Hepatocyte (in vitro differentiated cells): ENCODE measurements at regions not wholly inside any gene's neighbourhood (a gene's known extent, or its start where the extent isn't known, plus 50 kb on each side); places are given as distances from the start of the nearest gene placed in this dataset.

ENCODE experiments used
- DNase-seq: peaks from one replicate; pipeline ENCODE4 v3.0.0-alpha.2; 2016; ENCODE audit warnings: low spot score
- H2AFZ ChIP-seq: fragments of 200-600 bp; sonication (generic); 2 replicates; pipeline ENCODE4 v1.6.0; 2016; ENCODE audit warnings: antibody characterized with exemption, mild to moderate bottlenecking
- H3K27ac ChIP-seq: fragments of 200-600 bp; sonication (generic); 2 replicates; pipeline ENCODE4 v1.5.1; 2016; ENCODE audit warnings: mild to moderate bottlenecking
- H3K27me3 ChIP-seq: fragments of 200-600 bp; sonication (generic); 2 replicates; pipeline ENCODE4 v1.6.1; 2016
- H3K36me3 ChIP-seq: fragments of 200-600 bp; sonication (generic); replicated peaks from 2 replicates; pipeline ENCODE4 v1.5.1; 2016; ENCODE audit warnings: low read depth; ENCODE audit not compliant: insufficient read depth
- H3K4me1 ChIP-seq: fragments of 200-600 bp; sonication (generic); 2 replicates; pipeline ENCODE4 v1.5.1; 2016; ENCODE audit warnings: mild to moderate bottlenecking, moderate library complexity; ENCODE audit not compliant: insufficient read depth
- H3K4me2 ChIP-seq: fragments of 200-600 bp; sonication (generic); 2 replicates; pipeline ENCODE4 v1.6.0; 2016
- H3K4me3 ChIP-seq: fragments of 200-600 bp; sonication (generic); 2 replicates; pipeline ENCODE4 v1.5.1; 2016; ENCODE audit warnings: mild to moderate bottlenecking
- H3K79me2 ChIP-seq: fragments of 200-600 bp; sonication (generic); 2 replicates; pipeline ENCODE4 v1.6.0; 2017; ENCODE audit warnings: mild to moderate bottlenecking
- H3K9me2 ChIP-seq: fragments of 200-600 bp; sonication (generic); replicated peaks from 2 replicates; pipeline ENCODE4 v1.6.0; 2017; ENCODE audit warnings: mild to moderate bottlenecking; ENCODE audit not compliant: insufficient read depth
- H3K9me3 ChIP-seq: fragments of 200-600 bp; sonication (generic); 2 replicates; pipeline ENCODE4 v1.5.1; 2016; ENCODE audit warnings: low read depth, mild to moderate bottlenecking
- H4K20me1 ChIP-seq: fragments of 200-600 bp; sonication (generic); 2 replicates; pipeline ENCODE4 v1.6.0; 2016; ENCODE audit warnings: mild to moderate bottlenecking; ENCODE audit not compliant: insufficient read depth, poor library complexity, severe bottlenecking
- CTCF ChIP-seq: fragments of 200-600 bp; sonication (generic); IDR thresholded peaks from 2 replicates; pipeline ENCODE4 v1.5.1; 2016; ENCODE audit warnings: antibody characterized with exemption, mild to moderate bottlenecking; ENCODE audit not compliant: poor library complexity
- EZH2 ChIP-seq: fragments of 200-600 bp; sonication (generic); IDR thresholded peaks from 2 replicates; pipeline ENCODE4 v1.6.1; 2016; ENCODE audit warnings: antibody characterized with exemption, mild to moderate bottlenecking, borderline replicate concordance
- EZH2phosphoT487 ChIP-seq: fragments of 200-600 bp; sonication (generic); IDR thresholded peaks from one replicate; pipeline ENCODE4 v1.6.1; 2018; ENCODE audit warnings: antibody characterized with exemption, mild to moderate bottlenecking, low read depth, moderate library complexity; ENCODE audit not compliant: unreplicated experiment, severe bottlenecking
- WGBS: methylation state at CpG from one replicate; pipeline ENCODE4 v1.1.6; 2016; ENCODE audit warnings: low lambda C conversion rate; ENCODE audit errors: missing lambda C conversion rate; 5-methylcytosine and 5-hydroxymethylcytosine counted together

- Histone ChIP-seq H3K4me3 (no peak overlapping the region), H3K79me2 (no peaks in the 10 kb centered on the region), H3K4me1 (peaks cover 14% of the 10 kb centered on the region), H3K36me3 (no peaks in the 10 kb centered on the region), H4K20me1 (no peaks in the 10 kb centered on the region), H3K27ac (no peak overlapping the region), H3K9me2 (no peaks in the 10 kb centered on the region), H3K9me3 (no peaks in the 10 kb centered on the region), H2AFZ (no peak overlapping the region), H3K27me3 (no peaks in the 10 kb centered on the region), H3K4me2 (no peak overlapping the region)
- WGBS = 90% methylated on average over 4 of the region's 4 CpGs
- DNase-seq = no peak
- TF ChIP-seq EZH2 (no peak), CTCF (no peak), EZH2phosphoT487 (no peak)
Observed at GRCh38 chr3:187952849-187953248, 201.1 kb upstream of the LPP start.

GRCh38 chr3:187954516-187954872 is 199.5 kb upstream of the LPP start:
- Histone ChIP-seq H3K79me2 (no peaks in the 10 kb centered on the region), H3K4me1 (peaks cover 14% of the 10 kb centered on the region), H3K36me3 (no peaks in the 10 kb centered on the region), H3K27ac (peak overlapping the region; percentile 67), H4K20me1 (no peaks in the 10 kb centered on the region), H3K4me2 (peak overlapping the region; percentile 21), H3K27me3 (no peaks in the 10 kb centered on the region), H3K9me3 (no peaks in the 10 kb centered on the region), H3K9me2 (no peaks in the 10 kb centered on the region), H2AFZ (no peak overlapping the region), H3K4me3 (no peak overlapping the region)
- no peak for TF ChIP-seq CTCF
- TF ChIP-seq EZH2phosphoT487 = no peak
- no peak for TF ChIP-seq EZH2
- WGBS = 78% methylated on average over 2 of the region's 2 CpGs
- DNase-seq = no peak

GRCh38 chr3:187954873-187955586 is 198.9 kb upstream of the LPP start:
- Histone ChIP-seq H3K27ac (peak overlapping the region; percentile 67), H3K36me3 (no peaks in the 10 kb centered on the region), H3K79me2 (no peaks in the 10 kb centered on the region), H3K27me3 (no peaks in the 10 kb centered on the region), H2AFZ (no peak overlapping the region), H3K4me1 (peaks cover 14% of the 10 kb centered on the region), H4K20me1 (no peaks in the 10 kb centered on the region), H3K9me3 (no peaks in the 10 kb centered on the region), H3K4me3 (no peak overlapping the region), H3K9me2 (no peaks in the 10 kb centered on the region), H3K4me2 (peak overlapping the region; percentile 21)
- DNase-seq = peak; percentile 46
- TF ChIP-seq EZH2 (no peak), CTCF (no peak), EZH2phosphoT487 (no peak)
- WGBS = 71% methylated on average over 4 of the region's 4 CpGs
